ENCODE measurements at regions not wholly inside any gene's neighbourhood (a gene's known extent, or its start where the extent isn't known, plus 50 kb on each side); places are given as distances from the start of the nearest gene placed in this dataset.

DNA sequence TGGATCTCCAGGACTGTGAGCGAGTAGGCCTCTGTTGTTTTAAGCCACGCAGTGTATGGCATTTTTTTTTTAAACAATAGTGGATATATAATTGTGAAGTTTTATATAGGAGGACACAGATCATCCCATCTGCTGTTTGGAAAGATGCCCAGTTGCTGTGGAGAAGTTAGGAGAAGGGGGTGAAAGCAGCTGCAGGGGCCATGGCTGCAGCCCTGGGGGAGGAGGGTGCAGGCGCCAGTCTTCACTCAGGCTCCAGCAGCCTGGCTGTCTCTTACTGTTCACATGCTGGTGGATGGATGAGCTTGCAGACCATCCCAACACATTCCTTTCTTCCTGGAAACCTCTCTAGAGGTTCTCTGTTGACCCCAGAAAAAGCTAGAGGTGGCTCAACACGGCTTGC, 242.3 kb downstream of the TEX29 start:
- no peak overlapping the region for H3K4me3 ChIP-seq (ENCODE audit: control insufficient read depth, low read depth, low read length)
- DNase-seq (ENCODE audit: low read depth), result no peak
- TF ChIP-seq, protein P1, sequence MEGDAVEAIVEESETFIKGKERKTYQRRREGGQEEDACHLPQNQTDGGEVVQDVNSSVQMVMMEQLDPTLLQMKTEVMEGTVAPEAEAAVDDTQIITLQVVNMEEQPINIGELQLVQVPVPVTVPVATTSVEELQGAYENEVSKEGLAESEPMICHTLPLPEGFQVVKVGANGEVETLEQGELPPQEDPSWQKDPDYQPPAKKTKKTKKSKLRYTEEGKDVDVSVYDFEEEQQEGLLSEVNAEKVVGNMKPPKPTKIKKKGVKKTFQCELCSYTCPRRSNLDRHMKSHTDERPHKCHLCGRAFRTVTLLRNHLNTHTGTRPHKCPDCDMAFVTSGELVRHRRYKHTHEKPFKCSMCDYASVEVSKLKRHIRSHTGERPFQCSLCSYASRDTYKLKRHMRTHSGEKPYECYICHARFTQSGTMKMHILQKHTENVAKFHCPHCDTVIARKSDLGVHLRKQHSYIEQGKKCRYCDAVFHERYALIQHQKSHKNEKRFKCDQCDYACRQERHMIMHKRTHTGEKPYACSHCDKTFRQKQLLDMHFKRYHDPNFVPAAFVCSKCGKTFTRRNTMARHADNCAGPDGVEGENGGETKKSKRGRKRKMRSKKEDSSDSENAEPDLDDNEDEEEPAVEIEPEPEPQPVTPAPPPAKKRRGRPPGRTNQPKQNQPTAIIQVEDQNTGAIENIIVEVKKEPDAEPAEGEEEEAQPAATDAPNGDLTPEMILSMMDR (IDR thresholded peaks at IDR 0.05; ENCODE audit: control insufficient read depth, insufficient read depth, low read depth, low read length, missing control alignments), result no peak

DNA sequence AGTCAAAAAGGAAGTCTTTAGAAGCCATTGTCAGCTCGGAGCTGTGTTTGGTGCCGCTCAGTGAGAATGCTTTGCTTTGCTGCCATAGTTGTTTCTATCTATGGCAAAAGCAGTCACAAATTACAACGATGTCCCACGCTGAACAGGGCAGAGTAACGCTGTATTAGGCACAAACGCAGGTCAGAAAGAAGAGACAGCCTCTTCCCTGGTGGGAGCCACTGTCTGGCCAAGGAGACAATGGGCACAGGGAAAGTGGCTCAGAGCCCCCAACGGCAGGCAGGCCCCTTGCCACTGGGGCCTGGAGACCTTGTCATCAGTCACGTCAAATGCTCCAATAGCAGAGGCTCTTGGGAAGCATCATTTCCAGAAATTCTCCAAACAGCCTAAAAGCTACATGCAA, 244.2 kb downstream of the TEX29 start:
- TF ChIP-seq, protein P1 (IDR thresholded peaks at IDR 0.05; ENCODE audit: control insufficient read depth, insufficient read depth, low read depth, low read length, missing control alignments), result no peak
- no peak for DNase-seq (ENCODE audit: low read depth)
- no peak overlapping the region for H3K4me3 ChIP-seq (ENCODE audit: control insufficient read depth, low read depth, low read length)

DNA sequence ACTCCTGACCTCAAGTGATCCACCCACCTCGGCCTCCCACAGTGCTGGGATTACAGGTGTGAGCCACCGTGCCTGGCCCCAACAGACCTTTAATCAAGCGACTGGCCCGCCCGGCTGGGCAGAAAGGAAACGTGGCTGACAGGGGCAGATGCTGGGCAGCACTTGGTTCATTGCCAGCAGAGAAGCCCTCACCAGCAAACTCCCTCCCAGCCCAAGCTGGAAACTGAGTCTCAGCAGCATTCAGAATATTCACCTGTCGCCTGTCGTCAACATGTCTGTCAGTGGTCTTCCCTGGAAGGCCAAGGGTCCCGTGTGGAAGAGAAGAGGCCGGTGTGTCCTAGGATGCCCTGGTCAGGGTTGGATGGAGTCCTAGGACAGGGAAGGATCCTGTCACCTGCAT, 245.0 kb downstream of the TEX29 start:
- TF ChIP-seq, protein P1 (IDR thresholded peaks at IDR 0.05; ENCODE audit: control insufficient read depth, insufficient read depth, low read depth, low read length, missing control alignments), result no peak
- no peak for DNase-seq (ENCODE audit: low read depth)
- H3K4me3 ChIP-seq (ENCODE audit: control insufficient read depth, low read depth, low read length), result no peak overlapping the region

DNA sequence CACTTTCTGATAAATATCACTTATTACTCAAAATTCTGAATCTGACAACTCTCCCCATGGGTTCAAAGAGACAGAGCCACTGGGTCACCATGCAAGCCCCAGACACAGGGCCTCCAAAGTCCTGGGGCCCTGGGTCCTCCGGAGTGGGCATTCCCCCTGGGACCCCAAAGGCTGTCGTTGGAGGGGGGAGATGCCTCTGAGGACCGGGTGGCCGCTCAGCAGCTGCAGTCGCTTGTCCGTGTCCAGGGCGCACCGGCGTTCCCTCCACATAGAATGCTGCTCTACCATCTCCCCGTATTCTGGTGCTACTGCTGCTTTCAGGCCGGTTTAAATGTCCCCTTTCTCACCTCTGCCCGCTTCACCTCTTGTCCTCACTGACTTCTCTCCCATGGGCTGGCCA, 246.1 kb downstream of the TEX29 start:
- no peak overlapping the region for H3K4me3 ChIP-seq (ENCODE audit: control insufficient read depth, low read depth, low read length)
- no peak for DNase-seq (ENCODE audit: low read depth)
- TF ChIP-seq, protein P1 (IDR thresholded peaks at IDR 0.05; ENCODE audit: control insufficient read depth, insufficient read depth, low read depth, low read length, missing control alignments), result no peak

DNA sequence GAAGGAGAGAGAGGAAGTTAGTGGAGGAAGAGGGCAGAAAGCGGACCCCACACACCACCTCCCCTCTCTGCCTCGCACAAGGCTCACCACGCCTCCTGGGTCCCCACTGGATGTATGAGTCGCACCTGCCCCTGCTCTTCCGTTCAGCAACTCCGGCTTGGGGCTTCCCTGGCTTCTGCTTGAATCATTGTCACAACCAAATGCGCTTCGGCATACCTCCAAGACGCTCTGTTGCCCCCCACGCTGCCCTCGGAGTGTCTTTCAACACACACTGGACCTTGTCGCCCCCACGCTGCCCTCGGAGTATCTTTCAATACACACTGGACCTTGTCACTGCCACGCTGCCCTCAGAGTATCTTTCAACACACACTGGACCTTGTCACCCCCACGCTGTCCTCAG, 247.2 kb downstream of the TEX29 start:
- TF ChIP-seq, protein P1 (IDR thresholded peaks at IDR 0.05; ENCODE audit: control insufficient read depth, insufficient read depth, low read depth, low read length, missing control alignments), result no peak
- no peak for DNase-seq (ENCODE audit: low read depth)
- no peak overlapping the region for H3K4me3 ChIP-seq (ENCODE audit: control insufficient read depth, low read depth, low read length)

DNA sequence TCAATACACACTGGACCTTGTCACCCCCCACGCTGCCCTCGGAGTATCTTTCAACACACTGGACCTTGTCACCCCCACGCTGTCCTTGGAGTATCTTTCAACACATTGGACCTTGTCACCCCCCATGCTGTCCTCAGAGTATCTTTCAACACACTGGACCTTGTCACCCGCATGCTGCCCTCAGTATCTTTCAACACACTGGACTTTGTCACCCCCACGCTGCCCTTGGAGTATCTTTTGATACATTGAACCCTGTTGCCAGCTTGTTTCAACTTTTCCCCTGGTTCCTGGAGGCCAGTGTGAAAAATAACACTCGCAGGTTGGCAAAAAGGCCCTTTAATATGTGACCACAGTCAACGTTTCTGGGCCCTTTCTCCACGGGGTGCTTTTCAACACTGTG, 247.8 kb downstream of the TEX29 start:
- TF ChIP-seq, protein P1 (IDR thresholded peaks at IDR 0.05; ENCODE audit: control insufficient read depth, insufficient read depth, low read depth, low read length, missing control alignments), result no peak
- no peak for DNase-seq (ENCODE audit: low read depth)
- no peak overlapping the region for H3K4me3 ChIP-seq (ENCODE audit: control insufficient read depth, low read depth, low read length)

DNA sequence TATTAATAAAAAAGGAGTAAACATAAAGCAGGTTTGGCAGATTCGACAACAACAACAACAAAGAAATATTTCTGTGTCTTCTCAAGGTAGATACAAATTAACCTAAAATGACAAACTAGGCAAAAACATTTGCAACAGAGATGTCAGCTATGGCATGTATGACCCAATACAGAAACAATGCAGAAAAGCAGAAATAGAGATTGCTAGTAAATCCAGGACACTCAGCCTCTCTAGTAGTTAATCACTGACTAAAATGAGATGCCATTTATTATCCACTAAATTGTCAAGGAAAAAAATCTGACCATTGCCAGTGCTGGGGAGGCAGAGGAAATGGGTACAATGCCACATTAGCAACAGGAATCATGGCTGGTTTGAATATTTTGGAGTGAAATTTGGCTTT, 250.5 kb downstream of the TEX29 start:
- TF ChIP-seq, protein P1 (IDR thresholded peaks at IDR 0.05; ENCODE audit: control insufficient read depth, insufficient read depth, low read depth, low read length, missing control alignments), result no peak
- DNase-seq (ENCODE audit: low read depth), result no peak
- no peak overlapping the region for H3K4me3 ChIP-seq (ENCODE audit: control insufficient read depth, low read depth, low read length)

Data from AG09309 (cell line).